Keratinocyte (primary cell): ENCODE measurements at regions not wholly inside any gene's neighbourhood (a gene's known extent, or its start where the extent isn't known, plus 50 kb on each side); places are given as distances from the start of the nearest gene placed in this dataset.

Source experiments
- CTCF ChIP-seq, 3 experiments: IDR thresholded peaks in 1 of 3; conservative IDR thresholded peaks in 1 of 3; optimal IDR thresholded peaks in 1 of 3; 2 replicates in 2 of 3; 3 replicates in 1 of 3; pipeline versions ENCODE3 to v1.5.1; 2011; ENCODE audit warnings: low read length in 3 of 3, mild to moderate bottlenecking in 3 of 3, moderate library complexity in 2 of 3, control low read depth in 1 of 3, inconsistent platforms in 1 of 3; ENCODE audit not compliant: insufficient read depth in 2 of 3; ENCODE audit errors: extremely low read depth in 1 of 3
- EZH2 ChIP-seq: IDR thresholded peaks from one replicate; pipeline ENCODE4 v1.6.1; 2012; ENCODE audit warnings: inconsistent platforms, mild to moderate bottlenecking, low read length, moderate library complexity

GRCh38 chr10:120270906-120271305 is 186.1 kb upstream of the PLPP4 start:
- TF ChIP-seq CTCF (optimal IDR thresholded peaks at IDR 0.05 in 1 of 3, IDR thresholded peaks at IDR 0.05 in 1 of 3, conservative IDR thresholded peaks at IDR 0.05 in 1 of 3; ENCODE audit: extremely low read depth in 1 of 3, insufficient read depth in 2 of 3, low read length in 3 of 3) (no peak), EZH2 (no peak)
